ENCODE measurements at regions not wholly inside any gene's neighbourhood (a gene's known extent, or its start where the extent isn't known, plus 50 kb on each side); places are given as distances from the start of the nearest gene placed in this dataset.

DNA sequence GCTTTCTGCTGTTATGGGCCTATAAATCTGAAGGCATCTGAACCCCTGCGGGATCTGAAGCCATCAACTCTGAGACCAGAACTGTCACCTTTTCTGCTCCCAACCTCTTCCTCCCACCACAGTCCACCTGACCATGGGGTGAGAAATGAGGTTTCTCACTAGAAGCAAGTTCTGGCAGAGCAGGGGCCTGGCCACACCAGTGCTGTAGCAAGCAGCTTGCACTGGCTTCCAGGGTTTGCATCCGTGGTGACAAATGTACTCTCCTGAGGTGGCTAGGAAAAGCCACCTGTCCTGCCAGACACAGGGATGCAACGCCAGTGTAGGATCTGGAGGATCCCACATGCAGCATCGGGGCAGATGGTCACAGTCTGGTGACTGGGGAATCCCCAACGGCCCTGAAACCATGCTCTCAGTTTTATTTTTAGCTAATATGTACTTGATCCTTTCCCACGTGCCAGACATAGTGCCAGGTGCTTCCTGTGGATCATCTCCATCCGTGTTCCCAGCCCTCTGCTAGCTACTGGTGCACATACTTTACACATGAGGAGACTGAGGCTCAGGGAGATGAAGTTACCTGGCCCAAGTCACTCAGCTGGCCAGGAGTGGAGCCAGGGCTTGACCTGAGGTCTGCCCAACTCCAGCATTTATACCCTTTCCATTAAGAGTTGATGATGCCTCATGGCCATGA, 122.1 kb upstream of the SPACA1 start:
- DNase-seq: no peak
- Histone ChIP-seq H3K79me2 (ENCODE audit: insufficient read depth) (no peaks in the 10 kb centered on the region), H3K9me2 (ENCODE audit: insufficient read depth) (no peaks in the 10 kb centered on the region), H3K27ac (no peak overlapping the region), H3K9me3 (ENCODE audit: low read depth) (no peaks in the 10 kb centered on the region), H3K36me3 (ENCODE audit: low read depth) (no peaks in the 10 kb centered on the region), H3K27me3 (replicated peaks; ENCODE audit: insufficient read depth) (peaks cover 19% of the 10 kb centered on the region), H3F3A (ENCODE audit: insufficient read depth) (no peaks in the 10 kb centered on the region), H3K4me2 (ENCODE audit: unreplicated experiment) (no peak overlapping the region), H3K4me3 (no peak overlapping the region), H3K4me1 (ENCODE audit: insufficient read depth) (peaks cover 3% of the 10 kb centered on the region; the same call in 1 of the 2 replicates), H3K9ac (no peak overlapping the region), H2AFZ (no peak overlapping the region), H4K20me1 (ENCODE audit: insufficient read depth) (no peaks in the 10 kb centered on the region)
- in situ Hi-C loops (cut with MboI): loop anchor here (25.0 kb wide), 1 partner anchor 937 kb away; no protein-coding TSS in a partner anchor
- WGBS, 2 experiments (ENCODE audit: low coverage in 1 of 2, low lambda C conversion rate in 2 of 2, missing lambda C conversion rate in 2 of 2): 47 to 52% methylated on average over 7 of the region's 7 CpGs
- no peak for TF ChIP-seq EZH2phosphoT487 (IDR thresholded peaks at IDR 0.05; ENCODE audit: insufficient read depth, low read depth)

DNA sequence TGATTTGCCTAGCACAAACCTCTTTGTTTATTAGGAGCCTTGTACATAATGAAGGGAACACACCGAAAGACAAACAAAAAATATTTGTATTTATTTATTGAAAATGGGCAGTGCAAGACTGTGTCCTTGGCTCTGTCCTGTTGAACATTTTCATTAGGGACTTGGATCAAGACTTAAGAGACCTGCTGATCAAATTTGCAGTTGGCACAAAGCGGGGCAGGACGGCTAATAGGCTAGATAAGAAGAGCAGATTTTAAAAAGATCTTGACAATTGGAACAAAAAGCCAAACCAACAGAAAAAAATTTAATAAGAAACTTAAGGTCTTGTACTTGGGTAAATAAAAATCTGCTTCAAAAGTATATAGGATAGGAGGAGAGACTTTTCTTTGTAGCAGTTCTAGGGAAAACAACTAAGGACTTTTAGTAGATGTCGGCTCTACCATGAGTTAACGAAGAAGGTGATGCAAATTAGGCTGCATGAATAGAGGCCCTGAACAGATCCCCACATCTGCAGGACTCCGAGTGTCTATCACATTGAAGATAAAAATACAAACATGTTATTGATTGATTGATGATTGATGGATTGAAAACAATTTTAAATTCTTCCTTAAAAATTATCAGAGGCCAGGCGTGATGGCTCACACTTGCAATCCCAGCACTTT, 124.1 kb upstream of the SPACA1 start:
- Histone ChIP-seq H3K9me3 (ENCODE audit: low read depth) (no peaks in the 10 kb centered on the region), H3K4me2 (ENCODE audit: unreplicated experiment) (no peak overlapping the region), H4K20me1 (ENCODE audit: insufficient read depth) (no peaks in the 10 kb centered on the region), H3K9ac (no peak overlapping the region), H3K27ac (no peak overlapping the region), H3K27me3 (replicated peaks; ENCODE audit: insufficient read depth) (peaks cover 39% of the 10 kb centered on the region), H3K79me2 (ENCODE audit: insufficient read depth) (no peaks in the 10 kb centered on the region), H3K36me3 (ENCODE audit: low read depth) (no peaks in the 10 kb centered on the region), H2AFZ (no peak overlapping the region), H3K4me1 (ENCODE audit: insufficient read depth) (no peaks in the 10 kb centered on the region), H3K9me2 (ENCODE audit: insufficient read depth) (no peaks in the 10 kb centered on the region), H3K4me3 (no peak overlapping the region), H3F3A (ENCODE audit: insufficient read depth) (no peaks in the 10 kb centered on the region)
- 76 to 80% methylated on average over 7 of the region's 7 CpGs for WGBS, 2 experiments (ENCODE audit: low coverage in 1 of 2, low lambda C conversion rate in 2 of 2, missing lambda C conversion rate in 2 of 2)
- DNase-seq: no peak
- in situ Hi-C loops (cut with MboI): no loop called here
- no peak for TF ChIP-seq EZH2 (IDR thresholded peaks at IDR 0.05; ENCODE audit: insufficient read depth, poor library complexity, severe bottlenecking)
- no peak for TF ChIP-seq EZH2phosphoT487 (IDR thresholded peaks at IDR 0.05; ENCODE audit: insufficient read depth, low read depth)

DNA sequence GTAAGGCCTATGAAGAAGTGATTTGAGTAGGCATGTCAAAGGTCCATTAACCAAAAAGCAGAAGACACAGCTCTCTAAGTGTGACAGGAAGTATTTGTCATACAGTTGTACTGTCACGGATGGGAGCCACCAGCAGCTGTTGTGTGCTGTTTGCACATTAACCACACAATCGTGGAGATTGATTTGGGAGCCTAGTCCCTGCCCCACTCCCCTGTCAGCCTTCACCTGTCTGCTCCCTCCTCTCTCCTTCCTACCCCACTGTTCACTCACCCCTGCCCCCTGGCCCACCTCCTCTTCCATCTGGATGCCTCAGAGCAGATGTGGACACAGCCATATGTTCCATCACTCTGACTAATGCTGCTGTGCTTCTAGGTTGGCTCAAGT, 124.7 kb upstream of the SPACA1 start:
- DNase-seq: no peak
- Histone ChIP-seq H3F3A (ENCODE audit: insufficient read depth) (no peaks in the 10 kb centered on the region), H3K4me2 (ENCODE audit: unreplicated experiment) (no peak overlapping the region), H3K79me2 (ENCODE audit: insufficient read depth) (no peaks in the 10 kb centered on the region), H3K27me3 (replicated peaks; ENCODE audit: insufficient read depth) (peaks cover 44% of the 10 kb centered on the region), H3K9ac (no peak overlapping the region), H3K9me2 (ENCODE audit: insufficient read depth) (no peaks in the 10 kb centered on the region), H3K4me3 (no peak overlapping the region), H2AFZ (no peak overlapping the region), H3K9me3 (ENCODE audit: low read depth) (no peaks in the 10 kb centered on the region), H4K20me1 (ENCODE audit: insufficient read depth) (no peaks in the 10 kb centered on the region), H3K36me3 (ENCODE audit: low read depth) (no peaks in the 10 kb centered on the region), H3K27ac (no peak overlapping the region), H3K4me1 (ENCODE audit: insufficient read depth) (no peaks in the 10 kb centered on the region)
- in situ Hi-C loops (cut with MboI): no loop called here
- TF ChIP-seq EZH2 (IDR thresholded peaks at IDR 0.05; ENCODE audit: insufficient read depth, poor library complexity, severe bottlenecking) (no peak), EZH2phosphoT487 (IDR thresholded peaks at IDR 0.05; ENCODE audit: insufficient read depth, low read depth) (no peak)
- 34 to 47% methylated on average over 2 of the region's 2 CpGs for WGBS, 2 experiments (ENCODE audit: low coverage in 1 of 2, low lambda C conversion rate in 2 of 2, missing lambda C conversion rate in 2 of 2)

DNA sequence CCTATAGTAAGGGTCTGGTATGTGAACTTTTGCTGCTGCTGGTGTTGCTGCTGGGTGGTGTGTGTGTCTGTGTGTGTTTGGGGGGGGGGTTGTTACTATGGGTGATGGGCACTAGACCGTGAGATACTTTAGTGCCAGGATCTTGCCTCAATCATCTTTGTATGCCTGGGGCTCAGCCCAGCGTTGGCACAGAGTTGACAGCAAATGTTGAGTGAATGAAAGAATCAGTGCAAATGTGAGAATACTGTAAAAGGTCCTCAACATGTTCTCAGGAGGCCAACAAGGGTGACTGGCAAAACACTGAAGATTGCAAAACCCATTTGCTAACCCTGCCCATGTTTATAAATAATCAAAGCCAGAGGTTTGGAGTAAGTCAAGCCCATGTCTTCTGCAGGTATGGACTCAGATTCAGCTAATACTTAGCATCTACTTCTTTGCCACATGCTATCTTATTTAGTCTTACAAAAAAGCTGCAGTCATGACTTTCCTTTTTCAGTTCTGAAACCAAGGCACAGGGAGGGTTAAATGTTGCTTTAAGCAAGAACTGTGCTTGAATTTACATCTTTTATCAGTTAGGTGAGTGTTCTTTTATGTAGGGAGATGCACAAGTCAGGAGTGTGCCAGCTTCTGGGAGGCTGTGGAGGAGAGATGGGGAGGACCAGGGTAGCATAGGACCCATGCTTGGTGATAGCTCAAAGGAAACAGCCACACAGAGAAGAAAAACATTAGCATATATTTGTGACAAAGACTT, 125.3 kb upstream of the SPACA1 start:
- TF ChIP-seq EZH2phosphoT487 (IDR thresholded peaks at IDR 0.05; ENCODE audit: insufficient read depth, low read depth) (no peak), EZH2 (IDR thresholded peaks at IDR 0.05; ENCODE audit: insufficient read depth, poor library complexity, severe bottlenecking) (no peak)
- Histone ChIP-seq H3K4me3 (no peak overlapping the region), H3K27ac (no peak overlapping the region), H3K9me3 (ENCODE audit: low read depth) (no peaks in the 10 kb centered on the region), H3K9me2 (ENCODE audit: insufficient read depth) (no peaks in the 10 kb centered on the region), H3K27me3 (replicated peaks; ENCODE audit: insufficient read depth) (peaks cover 49% of the 10 kb centered on the region), H4K20me1 (ENCODE audit: insufficient read depth) (no peaks in the 10 kb centered on the region), H3K9ac (no peak overlapping the region), H3K79me2 (ENCODE audit: insufficient read depth) (no peaks in the 10 kb centered on the region), H3F3A (ENCODE audit: insufficient read depth) (no peaks in the 10 kb centered on the region), H3K4me1 (ENCODE audit: insufficient read depth) (no peaks in the 10 kb centered on the region), H3K4me2 (ENCODE audit: unreplicated experiment) (no peak overlapping the region), H3K36me3 (ENCODE audit: low read depth) (no peaks in the 10 kb centered on the region), H2AFZ (no peak overlapping the region)
- DNase-seq: no peak
- in situ Hi-C loops (cut with MboI): no loop called here
- 19 to 40% methylated on average over 2 of the region's 2 CpGs for WGBS, 2 experiments (ENCODE audit: low coverage in 1 of 2, low lambda C conversion rate in 2 of 2, missing lambda C conversion rate in 2 of 2)

Measured in GM23248 (cell line).